ENCODE measurements at regions not wholly inside any gene's neighbourhood (a gene's known extent, or its start where the extent isn't known, plus 50 kb on each side); places are given as distances from the start of the nearest gene placed in this dataset.

GRCh38 chr22:23470811-23471389, 109.2 kb downstream of the IGLL1 start:
- Histone ChIP-seq H3K79me2 (ENCODE audit: insufficient read depth, low read length) (no peaks in the 10 kb centered on the region), H2BK15ac (ENCODE audit: low read depth, low read length) (no peak overlapping the region), H4K20me1 (ENCODE audit: control insufficient read depth, insufficient read depth, insufficient read length) (no peaks in the 10 kb centered on the region), H2BK5ac (ENCODE audit: insufficient read length, low read length) (no peak overlapping the region), H3K9me3 (ENCODE audit: control insufficient read depth, low read depth, low read length) (no peaks in the 10 kb centered on the region), H3K56ac (ENCODE audit: insufficient read length, low read depth, low read length) (no peak overlapping the region), H2AK5ac (ENCODE audit: insufficient read length, low read length) (no peak overlapping the region), H3K4me2 (ENCODE audit: insufficient read depth, insufficient read length, low read length) (no peak overlapping the region), H3K18ac (ENCODE audit: insufficient read length, low read depth, low read length) (no peak overlapping the region), H3K27me3 (ENCODE audit: insufficient read depth, low read length) (no peaks in the 10 kb centered on the region), H4K5ac (ENCODE audit: insufficient read length, low read depth, low read length) (no peak overlapping the region), H3K79me1 (ENCODE audit: insufficient read depth, low read depth, low read length, poor library complexity, severe bottlenecking) (no peaks in the 10 kb centered on the region), H3T11ph (ENCODE audit: low read length) (no peak overlapping the region), H2BK12ac (ENCODE audit: insufficient read length, low read depth, low read length) (no peak overlapping the region), H3K4ac (ENCODE audit: low read depth, low read length) (no peak overlapping the region), H2AFZ (ENCODE audit: low read length) (no peak overlapping the region), H2BK20ac (ENCODE audit: low read depth, low read length, poor library complexity, severe bottlenecking) (no peak overlapping the region), H2BK120ac (ENCODE audit: low read depth, low read length, poor library complexity, severe bottlenecking) (no peak overlapping the region), H3K23me2 (ENCODE audit: insufficient read length, low read depth, low read length, poor library complexity, severe bottlenecking) (no peaks in the 10 kb centered on the region), H3K14ac (ENCODE audit: insufficient read depth, low read length) (no peak overlapping the region), H3K9ac (ENCODE audit: extremely low read depth, insufficient read length, low read length) (no peak overlapping the region), H4K8ac (replicated peaks; ENCODE audit: insufficient read length, low read depth, low read length) (no peak overlapping the region), H3K4me1 (ENCODE audit: insufficient read depth, low read length) (no peaks in the 10 kb centered on the region), H3K27ac (ENCODE audit: insufficient read length, low read depth, low read length) (no peak overlapping the region), H4K91ac (ENCODE audit: insufficient read length, low read depth, low read length) (no peak overlapping the region), H3K23ac (ENCODE audit: insufficient read length, low read depth, low read length) (no peak overlapping the region)
- WGBS (ENCODE audit: extremely low coverage, insufficient read length, low lambda C conversion rate): no CpG with 5 or more reads among the region's 8 CpGs
- Mint-ChIP-seq H3K27me3 (ENCODE audit: low read depth) (peaks cover 77% of the 10 kb centered on the region), H3K36me3 (ENCODE audit: insufficient read depth in 1 of 3, low read depth in 3 of 3) (no peaks in the 10 kb centered on the region), H3K9me3 (no peaks in the 10 kb centered on the region), H3K27ac (no peak overlapping the region), H3K4me1 (no peaks in the 10 kb centered on the region), H3K4me3 (no peak overlapping the region)
- no peak for DNase-seq
- no peak for TF ChIP-seq CTCF (conservative IDR thresholded peaks at IDR 0.05)

All from H9 (cell line).